Activated CD4-positive, CD25-positive, alpha-beta regulatory T cell treated with anti-CD3 and anti-CD28 coated beads, Interleukin-2, amount 50 U/mL, for 24 hours (primary cell): ENCODE measurements at regions not wholly inside any gene's neighbourhood (a gene's known extent, or its start where the extent isn't known, plus 50 kb on each side); places are given as distances from the start of the nearest gene placed in this dataset.
"Not testable (repeated sequence)": the region's sequence is repeated elsewhere in the genome, so short reads cannot be mapped to it uniquely, and the experiment has no call there.

Experiments
- ATAC-seq, 2 donors: fragments of 150-1000 bp; cut with Tn5 transposase; one replicate each; pipeline ENCODE4 v1.10.0; 2021; ENCODE audit warnings: mild to moderate bottlenecking in 1 of 2, moderate library complexity in 1 of 2

DNA sequence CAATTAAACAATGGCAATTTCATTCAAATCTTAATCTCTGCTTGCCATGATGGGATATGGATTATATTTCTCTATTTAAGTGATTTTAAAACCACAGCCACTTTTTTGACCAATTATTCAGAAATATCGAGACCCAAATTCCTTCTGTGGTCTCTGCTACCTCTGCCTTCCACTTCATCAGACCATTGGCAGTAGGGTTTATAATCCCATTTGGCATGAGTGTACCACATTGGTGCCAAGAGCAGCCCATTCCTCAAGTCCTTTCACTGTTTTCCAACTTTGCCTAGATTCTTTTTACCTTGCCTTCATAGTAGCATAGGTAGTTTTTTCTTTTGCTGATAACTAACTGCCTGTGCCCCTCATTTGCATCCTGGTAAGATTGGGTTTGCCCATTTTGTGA is 319.9 kb downstream of the ARL4A start:
- ATAC-seq: no peak

DNA sequence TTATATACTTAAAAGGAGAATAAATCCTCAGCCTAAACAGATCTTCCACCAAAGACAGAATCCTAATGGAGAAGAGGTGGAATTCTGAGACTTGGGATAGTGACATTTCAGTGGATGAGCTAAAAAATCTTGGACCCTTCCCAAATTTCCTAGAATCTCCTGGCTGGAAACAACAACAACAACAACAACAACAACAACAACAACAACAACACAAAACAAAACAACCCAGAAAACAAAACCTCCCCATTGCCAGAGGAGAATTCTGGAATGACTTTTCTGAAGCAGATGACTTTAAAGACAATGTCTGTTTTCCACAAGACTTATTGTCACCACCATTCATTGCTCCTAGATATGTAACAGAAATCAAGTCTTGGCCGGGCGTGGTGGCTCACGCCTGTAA is 322.1 kb downstream of the ARL4A start:
- ATAC-seq: no peak

DNA sequence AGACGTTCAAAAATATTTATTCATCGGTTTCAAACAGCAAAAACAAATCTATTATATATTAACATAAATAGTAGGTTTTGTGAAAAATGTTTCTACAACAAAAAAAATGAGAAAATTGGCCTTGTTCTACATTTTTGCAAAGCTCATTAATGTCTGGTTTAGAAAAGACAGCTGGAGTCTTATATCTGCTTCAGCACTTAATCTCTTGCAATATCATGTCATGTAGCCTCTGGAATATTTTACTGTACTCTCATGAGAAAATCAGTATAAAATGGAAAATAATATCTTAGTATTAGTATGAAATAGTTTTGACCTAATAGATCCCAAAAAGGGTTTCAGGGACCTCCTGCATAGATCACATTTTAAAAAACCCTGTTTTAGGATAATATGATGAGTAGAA is 326.6 kb downstream of the ARL4A start:
- no peak for ATAC-seq

DNA sequence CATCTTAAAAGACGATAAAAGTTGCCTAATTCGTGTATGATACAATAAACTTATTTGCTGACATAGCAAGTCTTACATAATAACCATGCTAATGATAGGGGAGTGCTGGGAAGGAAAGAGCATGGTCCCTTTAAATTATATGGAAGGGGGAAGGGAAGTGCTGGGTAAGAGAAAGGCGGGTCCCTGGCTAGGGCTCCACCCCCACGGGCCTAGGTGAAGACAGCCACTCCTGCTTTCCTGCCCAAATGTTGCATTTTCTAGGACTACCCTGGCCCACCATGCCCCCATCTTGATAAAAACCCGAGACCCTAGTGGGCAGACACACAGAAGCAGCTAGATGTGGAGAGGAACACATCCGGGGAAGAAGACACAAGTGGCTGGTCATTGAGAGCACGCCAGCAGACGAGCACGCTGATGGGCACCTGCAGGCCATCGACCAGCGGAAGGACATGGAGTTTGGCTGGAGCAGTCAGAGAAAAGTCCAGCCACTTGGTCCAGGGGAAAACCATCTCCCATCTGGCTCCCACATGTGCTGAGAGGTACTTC is 328.7 kb downstream of the ARL4A start:
- no peak for ATAC-seq

DNA sequence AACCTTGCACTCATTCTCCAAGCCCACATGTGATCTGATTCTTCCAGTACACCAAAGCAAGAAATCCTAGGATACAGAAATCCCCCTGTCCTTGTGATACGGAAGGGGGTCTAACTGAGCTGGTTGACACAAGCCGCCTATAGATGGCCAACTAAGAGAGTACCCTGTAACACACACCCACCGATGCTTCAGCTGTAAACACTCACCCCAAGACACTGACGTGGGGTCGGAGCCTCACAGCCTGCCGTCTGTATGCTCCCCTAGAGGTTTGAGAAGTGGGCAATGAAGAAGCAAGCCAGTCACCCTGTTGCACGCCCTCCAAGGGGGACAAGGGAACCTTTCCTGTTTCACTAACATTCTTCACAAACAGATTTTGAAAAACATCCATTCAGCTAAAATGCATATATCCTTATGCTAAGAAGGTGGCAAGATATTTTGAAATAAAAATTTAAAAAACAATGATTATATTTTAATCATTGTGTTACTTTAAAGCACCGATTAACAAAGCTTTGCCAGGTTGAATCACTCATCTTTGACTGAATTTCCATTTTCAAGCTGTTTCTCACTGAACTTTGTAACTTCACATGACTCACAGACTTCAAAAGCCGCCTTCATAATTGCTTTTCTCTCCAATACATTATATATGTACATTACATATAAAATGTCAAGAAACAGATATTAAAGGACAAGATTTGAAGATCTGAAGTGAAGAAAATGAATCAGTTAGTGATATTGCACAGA is 329.3 kb downstream of the ARL4A start:
- ATAC-seq: no peak

DNA sequence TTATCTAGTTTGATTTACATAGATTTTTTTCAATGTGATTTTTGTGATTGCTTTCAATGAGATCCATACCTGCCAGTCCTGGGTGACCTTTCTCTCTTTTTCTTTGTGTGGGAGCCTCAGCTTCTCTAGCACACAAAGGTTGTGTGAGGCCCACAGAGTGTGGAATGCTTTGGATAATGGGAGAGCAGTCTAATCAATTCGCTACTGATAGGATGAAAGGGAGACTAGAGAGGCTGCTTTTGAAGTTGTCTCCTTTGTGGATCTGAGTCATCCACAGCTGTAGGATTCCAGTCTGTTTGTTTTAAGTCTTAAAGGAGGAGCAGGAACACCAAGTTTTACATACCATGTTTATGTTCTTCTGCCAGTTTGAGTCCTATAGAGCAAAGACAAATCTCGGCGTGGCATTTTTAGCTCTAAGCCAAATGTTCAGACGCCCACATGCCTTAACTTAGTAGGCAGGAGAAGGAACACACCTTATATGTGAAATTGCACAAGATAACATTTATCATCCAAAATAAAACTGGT is 330.0 kb downstream of the ARL4A start:
- no peak for ATAC-seq

DNA sequence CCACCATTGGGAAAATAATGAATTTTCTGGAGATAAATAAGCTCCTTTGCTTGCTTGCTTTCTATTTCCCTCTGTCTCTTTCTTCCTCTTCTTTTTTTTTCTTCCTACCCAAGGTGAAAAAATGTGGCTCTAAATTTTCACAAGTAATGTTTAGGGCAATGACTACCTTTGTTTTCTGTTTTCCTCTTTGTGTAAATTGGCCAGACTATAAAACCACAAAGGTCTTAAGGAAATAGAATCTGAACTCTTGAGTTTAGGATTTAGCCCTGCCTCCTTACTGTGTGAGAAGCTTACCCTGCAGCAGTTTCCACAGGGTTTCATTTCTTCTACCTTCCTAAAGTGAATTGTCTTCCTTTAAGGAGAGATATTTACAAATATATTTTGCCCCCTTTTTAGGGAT is 330.4 kb downstream of the ARL4A start:
- no peak for ATAC-seq

DNA sequence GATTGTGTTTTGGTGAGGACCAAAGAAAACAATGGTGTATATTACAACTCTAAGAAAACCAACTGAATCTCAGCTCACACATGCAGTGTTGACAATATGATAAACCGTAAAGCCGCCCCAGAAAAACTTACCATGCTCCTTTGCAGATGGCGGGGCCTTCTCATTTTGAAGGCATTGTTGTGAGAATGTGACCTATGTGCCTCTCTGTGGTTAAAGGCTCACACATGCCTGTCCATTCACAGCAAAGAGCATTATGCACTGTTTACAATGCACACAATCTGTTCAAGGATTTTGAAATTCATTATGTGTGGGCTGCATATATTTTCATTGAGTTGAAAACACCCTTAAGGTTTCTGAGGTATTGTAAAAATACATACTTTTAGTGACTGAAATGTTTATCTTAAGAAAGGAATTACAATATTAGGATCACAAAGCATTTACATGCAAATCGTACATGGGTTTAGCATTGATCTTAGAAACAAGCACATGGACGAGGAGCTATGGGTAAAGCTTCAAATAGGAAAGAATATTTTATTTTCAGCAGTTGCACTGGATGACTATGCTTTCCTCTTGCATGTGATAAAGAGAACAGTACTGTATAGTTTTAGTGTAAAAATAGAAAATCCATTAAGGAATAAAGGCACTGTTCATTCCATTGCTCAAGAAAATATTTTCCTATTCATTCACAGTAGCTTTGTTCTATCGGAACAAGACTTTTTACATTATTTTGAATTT is 334.3 kb downstream of the ARL4A start:
- no peak for ATAC-seq

DNA sequence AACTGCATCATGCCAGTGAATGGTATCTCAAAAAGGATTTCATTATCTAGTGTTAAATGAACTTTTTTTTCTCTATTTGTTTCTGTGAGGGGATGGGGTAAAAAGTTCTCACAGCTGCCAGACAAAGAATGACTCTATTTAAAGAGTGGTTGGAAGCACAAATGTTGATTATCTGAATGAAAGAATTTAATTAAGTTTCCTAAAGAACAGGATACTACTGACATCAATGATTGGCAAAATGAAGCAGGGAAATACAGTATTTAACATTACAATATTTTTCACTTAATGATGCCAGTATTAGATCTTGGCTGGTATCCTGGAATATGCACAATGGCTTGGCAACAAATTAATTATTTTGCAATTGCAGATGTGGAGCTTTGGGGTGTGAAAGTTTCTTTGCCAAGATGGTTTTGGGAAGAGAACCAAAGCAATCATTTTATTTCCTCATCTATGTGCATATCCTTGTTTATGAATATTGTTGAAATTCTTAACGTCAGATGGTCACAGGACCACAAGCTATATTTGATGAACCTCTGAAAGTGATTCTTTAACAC is 336.8 kb downstream of the ARL4A start:
- no peak for ATAC-seq

DNA sequence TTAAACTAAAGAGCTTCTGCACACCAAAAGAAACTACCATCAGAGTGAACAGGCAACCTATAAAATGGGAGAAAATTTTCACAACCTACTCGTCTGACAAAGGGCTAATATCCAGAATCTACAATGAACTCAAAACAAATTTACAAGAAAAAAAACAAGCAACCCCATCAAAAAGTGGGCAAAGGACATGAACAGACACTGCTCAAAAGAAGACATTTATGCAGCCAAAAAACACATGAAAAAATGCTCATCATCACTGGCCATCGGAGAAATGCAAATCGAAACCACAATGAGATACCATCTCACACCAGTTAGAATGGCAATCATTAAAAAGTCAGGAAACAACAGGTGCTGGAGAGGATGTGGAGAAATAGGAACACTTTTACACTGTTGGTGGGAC is 337.6 kb downstream of the ARL4A start:
- not testable (repeated sequence) for ATAC-seq

DNA sequence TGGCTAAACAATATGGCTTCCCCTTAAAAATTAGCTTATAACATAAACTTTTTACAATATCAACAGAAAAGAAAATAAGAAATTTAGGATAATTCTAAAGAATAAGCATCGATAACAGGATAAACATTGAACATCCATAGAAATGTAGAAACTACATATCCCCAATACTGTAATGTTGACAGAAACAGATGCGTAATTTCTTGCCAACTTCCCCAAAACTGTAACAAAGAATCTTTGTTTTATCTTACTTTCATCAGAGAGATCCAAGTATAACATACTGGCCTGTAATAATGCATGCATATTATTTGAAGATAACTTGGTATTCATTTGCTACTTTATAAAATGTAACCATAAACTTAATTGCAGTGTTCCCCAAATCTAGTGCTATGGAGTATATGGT is 339.9 kb downstream of the ARL4A start:
- no peak for ATAC-seq

DNA sequence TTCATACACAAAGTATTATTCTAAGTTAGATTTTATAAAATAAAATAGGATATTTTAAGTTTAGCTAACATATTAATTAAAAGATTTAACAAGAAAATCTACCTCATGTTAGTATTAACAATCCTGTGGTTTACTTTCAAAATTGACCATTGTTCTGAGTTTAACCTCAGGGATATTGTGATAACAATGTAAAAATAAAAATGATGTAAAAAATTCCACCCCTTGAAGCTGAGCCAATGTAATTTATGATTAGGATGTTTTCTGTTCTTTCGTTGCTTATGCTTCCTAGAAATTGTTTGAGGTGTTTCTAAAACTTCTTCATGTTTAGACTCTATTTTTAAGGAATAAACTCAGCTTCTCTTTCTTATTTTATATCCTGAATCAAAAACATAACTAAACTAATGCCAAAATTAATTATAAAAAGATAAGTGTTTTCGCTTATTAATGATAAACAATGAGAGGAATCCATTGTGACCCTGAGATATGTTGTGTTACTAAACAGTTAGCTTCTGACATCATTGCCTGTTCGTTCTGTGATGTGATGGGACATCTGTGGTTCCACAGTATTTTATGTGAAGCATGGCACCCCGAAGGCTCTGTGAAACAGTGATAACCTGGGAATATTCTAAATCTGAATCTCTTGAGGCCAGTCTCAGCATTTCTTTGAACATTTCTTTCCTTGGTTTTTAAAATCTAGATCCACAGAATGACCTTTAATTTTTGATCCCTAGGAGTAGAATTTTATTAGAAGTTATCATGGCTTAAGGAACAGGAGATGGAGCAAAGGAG is 340.8 kb downstream of the ARL4A start:
- ATAC-seq: no peak

DNA sequence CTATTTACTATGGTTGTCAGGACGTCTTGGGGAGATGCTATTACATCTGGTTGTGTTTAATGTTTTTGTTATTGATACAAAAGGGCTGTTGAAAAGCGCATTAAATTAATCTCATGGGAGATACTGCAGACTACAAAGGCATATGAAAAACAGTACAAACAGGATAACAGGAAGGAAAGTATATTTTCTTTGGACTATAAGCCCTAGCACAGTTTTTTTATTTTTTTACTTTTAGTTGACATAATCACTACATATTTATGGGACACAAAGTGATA is 341.3 kb downstream of the ARL4A start:
- no peak for ATAC-seq

DNA sequence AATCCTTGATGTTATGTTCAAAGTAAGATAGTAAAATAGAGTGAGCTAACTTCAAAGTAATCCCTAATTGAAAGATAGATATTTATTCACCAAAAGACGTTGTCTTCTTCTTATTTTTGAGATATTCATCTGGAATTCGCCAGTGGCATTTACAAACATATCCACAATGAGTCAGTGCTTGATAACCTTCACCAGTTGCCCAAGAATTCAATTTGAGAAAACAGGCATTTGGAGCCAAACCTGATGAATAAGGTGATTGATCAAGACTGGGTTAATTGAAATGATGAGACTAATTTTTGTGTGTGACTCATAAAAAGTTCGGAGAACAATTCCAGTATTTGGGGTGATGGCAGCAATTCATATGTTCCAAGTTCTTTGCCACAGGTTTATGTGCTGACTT is 344.0 kb downstream of the ARL4A start:
- no peak for ATAC-seq

DNA sequence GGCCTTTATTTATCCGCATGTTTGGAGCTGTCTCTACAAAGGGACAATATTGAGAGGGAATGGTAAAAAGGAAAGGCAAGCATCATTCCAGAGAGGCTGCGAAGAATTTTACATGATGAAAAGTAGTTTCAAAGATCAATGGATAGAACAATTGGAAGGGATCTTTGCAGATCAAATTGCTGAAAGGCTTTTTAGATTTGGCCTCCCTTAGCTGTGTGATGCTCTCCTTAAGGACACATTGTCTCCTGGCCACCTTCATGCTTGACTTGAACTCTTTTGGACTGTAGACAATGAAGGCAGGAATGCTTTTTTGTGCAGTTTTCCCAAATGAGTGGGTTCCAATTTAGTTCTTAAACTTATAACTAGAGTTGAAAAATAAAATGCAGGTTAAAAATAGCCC is 344.7 kb downstream of the ARL4A start:
- ATAC-seq: no peak

DNA sequence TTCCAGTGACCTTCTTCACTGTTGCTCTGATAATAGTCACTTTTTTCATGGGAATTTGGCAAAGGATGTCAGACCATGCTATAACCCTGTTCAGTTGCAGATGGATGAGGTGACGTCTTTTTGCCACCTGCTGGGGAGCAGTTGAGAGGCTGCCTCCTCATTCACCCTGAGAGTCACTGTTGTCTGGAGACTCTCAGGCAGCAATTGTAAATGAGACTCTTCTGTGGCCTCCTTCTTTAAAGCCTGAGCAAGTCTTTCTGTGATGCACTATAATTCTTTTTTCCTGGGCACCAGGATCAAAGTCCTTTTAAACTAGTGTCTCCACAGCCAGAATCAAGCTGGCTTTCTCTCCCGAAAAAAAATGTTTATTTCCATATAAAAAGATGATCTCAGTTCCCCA is 345.1 kb downstream of the ARL4A start:
- ATAC-seq: no peak

DNA sequence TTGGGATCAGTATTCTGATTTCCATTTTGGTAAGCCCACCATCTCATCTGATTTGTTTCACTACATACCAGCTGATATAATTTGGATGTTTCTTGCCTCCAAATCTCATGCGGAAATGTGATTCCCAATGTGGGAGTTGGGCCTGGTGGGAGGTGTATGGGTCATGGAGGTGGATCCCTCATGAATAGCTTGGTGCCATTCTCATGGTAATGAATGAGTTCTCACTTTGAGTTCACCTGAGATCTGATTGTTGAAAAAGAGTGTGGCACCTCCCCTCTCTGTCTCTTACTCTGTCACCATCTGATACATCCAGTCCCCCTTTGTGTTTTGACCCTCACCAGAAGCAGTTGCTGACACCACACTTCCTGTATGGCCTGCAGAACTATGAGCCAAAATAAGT is 347.3 kb downstream of the ARL4A start:
- no peak for ATAC-seq

DNA sequence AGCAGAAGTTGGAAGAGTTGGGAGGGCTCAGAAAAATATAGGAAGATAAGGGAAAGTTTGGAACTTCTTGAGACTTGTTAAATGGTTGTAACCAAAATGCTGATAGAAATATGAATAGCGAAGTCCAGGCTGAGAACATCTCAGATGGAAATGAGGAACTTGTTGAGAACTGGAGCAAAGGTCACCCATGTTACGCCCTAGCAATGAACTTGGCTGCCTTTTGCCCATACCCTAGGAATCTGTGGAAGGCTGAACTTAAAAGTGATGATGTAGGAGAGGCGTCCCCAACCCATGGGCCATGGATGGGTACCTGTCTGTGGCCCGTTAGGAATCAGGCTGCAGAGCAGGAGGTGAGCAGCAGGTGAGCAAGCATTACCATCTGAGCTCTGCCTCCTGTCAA is 347.8 kb downstream of the ARL4A start:
- ATAC-seq: no peak

DNA sequence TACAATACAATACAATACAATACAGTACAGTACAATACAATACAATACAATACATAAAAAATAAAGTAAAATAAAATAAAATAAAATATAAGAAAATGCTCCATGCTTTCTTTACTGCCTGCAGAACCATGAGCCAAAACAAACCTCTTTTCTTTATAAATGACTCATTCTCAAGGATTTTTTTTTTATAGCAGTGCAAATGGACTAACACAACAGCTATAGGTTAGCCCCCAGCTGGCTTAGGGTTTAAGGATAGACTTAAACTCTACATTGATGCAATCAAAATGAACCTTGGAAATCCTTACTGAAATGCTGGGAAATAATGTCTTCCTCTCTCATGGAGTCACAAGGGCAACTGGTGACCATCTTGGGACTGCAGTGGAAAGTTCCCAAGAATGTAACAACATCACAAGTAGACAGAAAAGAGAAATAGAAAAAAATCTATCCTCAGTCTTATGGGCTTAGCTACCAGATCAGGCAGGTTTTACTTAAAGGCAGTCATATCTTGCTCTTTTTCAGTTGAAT is 348.9 kb downstream of the ARL4A start:
- no peak for ATAC-seq

DNA sequence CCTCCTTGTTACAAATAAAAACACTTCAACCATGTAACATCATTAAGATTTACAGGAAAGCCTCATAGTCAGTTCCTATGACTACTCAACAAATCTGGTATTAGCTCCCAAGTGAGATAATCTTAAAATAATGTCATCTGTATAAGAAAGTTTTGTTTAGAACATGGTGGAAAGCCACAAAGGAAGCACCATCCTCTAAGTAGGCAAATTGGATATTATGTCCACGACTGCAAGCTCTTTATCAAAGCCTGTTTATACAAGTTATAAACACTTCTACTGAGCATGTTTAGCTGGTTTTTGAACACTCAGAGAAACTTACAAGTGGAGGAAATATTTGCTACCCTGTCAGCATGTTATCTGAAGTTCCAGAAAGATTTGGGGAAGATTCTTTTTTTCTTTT is 349.8 kb downstream of the ARL4A start:
- no peak for ATAC-seq

DNA sequence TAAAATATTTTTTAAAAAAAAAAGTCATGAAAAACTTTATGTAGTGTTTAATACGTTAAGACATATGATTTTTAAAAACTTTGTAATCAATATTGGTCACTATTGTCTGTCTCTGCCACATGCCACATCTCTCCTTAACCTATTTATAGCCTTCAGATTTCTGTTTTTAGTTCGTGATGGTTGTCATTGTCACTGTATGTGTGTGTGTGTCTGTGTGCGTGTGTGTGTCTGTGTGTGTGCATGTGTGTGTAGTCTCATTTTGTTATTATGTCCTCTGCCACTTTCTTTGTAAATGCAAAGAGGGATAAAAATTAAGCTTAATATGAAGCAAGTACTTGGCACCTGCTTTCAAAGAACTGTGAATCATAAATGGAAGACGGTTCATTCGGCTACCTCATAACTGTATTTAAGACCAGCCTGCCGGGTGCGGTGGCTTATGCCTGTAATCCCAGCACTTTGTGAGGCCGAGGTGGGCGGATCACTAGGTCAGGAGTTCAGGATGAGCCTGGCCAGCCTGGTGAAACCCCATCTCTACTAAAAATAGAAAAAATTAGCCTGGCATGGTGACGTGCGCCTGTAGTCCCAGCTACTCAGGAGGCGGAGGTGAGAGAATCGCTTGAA is 354.0 kb downstream of the ARL4A start:
- no peak for ATAC-seq

DNA sequence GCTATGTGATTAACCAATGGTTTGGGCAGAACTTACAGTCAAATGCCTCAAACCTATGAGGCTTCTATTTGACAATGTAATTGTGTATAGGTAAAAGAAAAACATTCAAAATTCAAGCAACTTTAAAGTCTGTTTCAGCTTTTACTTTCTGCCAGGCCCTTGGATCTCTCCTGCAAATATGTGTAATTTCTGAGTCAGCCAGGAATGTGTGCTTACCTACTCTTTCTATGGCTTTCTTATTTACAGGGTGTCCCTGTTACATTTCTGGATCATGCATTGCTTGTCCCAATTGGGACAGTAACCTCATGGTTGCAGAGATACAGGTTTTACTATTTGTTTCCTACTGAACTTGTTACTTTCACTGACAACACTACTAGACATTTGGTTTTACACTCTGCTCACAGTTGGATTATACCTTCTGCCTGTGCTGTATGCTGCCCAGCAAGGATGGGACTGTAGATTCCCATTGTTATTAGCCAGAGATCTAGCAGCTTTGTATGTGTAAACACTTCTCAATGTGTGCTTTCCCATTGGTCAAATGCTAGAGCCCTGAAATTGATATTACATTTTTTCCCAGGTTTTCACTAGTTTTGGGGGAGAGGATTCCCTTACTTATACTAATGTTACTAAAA is 355.3 kb downstream of the ARL4A start:
- no peak for ATAC-seq
